MM.1S (cell line): ENCODE measurements at regions not wholly inside any gene's neighbourhood (a gene's known extent, or its start where the extent isn't known, plus 50 kb on each side); places are given as distances from the start of the nearest gene placed in this dataset.
"Not testable (repeated sequence)": the region's sequence is repeated elsewhere in the genome, so short reads cannot be mapped to it uniquely, and the experiment has no call there.

Experiments
- DNase-seq: peaks from one replicate; pipeline ENCODE4 v3.0.0-alpha.2; 2015
- H2AFZ ChIP-seq: fragments of 300-600 bp; sonication (generic); 2 replicates; pipeline ENCODE4 v1.6.0; 2016; ENCODE audit warnings: antibody characterized with exemption, low read length
- H3F3A ChIP-seq: fragments of 300-600 bp; sonication (generic); 2 replicates; pipeline ENCODE4 v1.6.1; 2016; ENCODE audit warnings: mild to moderate bottlenecking, antibody characterized with exemption, low read length, moderate library complexity, mixed read lengths; ENCODE audit not compliant: insufficient read depth
- H3K27ac ChIP-seq: fragments of 300-600 bp; sonication (generic); 2 replicates; pipeline ENCODE4 v1.5.1; 2016; ENCODE audit warnings: mild to moderate bottlenecking, low read length
- H3K27me3 ChIP-seq: fragments of 300-600 bp; sonication (generic); replicated peaks from 2 replicates; pipeline ENCODE4 v1.6.0; 2016; ENCODE audit warnings: low read length; ENCODE audit not compliant: insufficient read depth
- H3K36me3 ChIP-seq: fragments of 300-600 bp; sonication (generic); replicated peaks from 2 replicates; pipeline ENCODE4 v1.6.1; 2016; ENCODE audit warnings: mild to moderate bottlenecking, low read length, mixed read lengths; ENCODE audit not compliant: insufficient read depth
- H3K4me1 ChIP-seq: fragments of 300-600 bp; sonication (generic); 2 replicates; pipeline ENCODE4 v1.6.1; 2016; ENCODE audit warnings: low read length, mixed read lengths
- H3K4me2 ChIP-seq: fragments of 300-600 bp; sonication (generic); 2 replicates; pipeline ENCODE4 v1.6.0; 2016; ENCODE audit warnings: low read depth, low read length
- H3K4me3 ChIP-seq: fragments of 300-600 bp; sonication (generic); 2 replicates; pipeline ENCODE4 v1.5.1; 2016; ENCODE audit warnings: low read length, mixed read lengths
- H3K79me2 ChIP-seq: fragments of 300-600 bp; sonication (generic); 2 replicates; pipeline ENCODE4 v1.6.1; 2016; ENCODE audit warnings: mixed run types, low read length, mixed read lengths
- H3K9ac ChIP-seq: fragments of 300-600 bp; sonication (generic); 2 replicates; pipeline ENCODE4 v1.6.1; 2016; ENCODE audit warnings: low read length, mixed read lengths
- H3K9me2 ChIP-seq: fragments of 300-600 bp; sonication (generic); replicated peaks from 2 replicates; pipeline ENCODE4 v1.6.1; 2016; ENCODE audit warnings: mild to moderate bottlenecking, low read length, mixed read lengths; ENCODE audit not compliant: insufficient read depth
- H3K9me3 ChIP-seq: fragments of 300-600 bp; sonication (generic); replicated peaks from 2 replicates; pipeline ENCODE4 v1.6.1; 2016; ENCODE audit warnings: mild to moderate bottlenecking, low read length, mixed read lengths; ENCODE audit not compliant: insufficient read depth
- H4K20me1 ChIP-seq: fragments of 300-600 bp; sonication (generic); 2 replicates; pipeline ENCODE4 v1.6.1; 2016; ENCODE audit warnings: mild to moderate bottlenecking, low read length, moderate library complexity, mixed read lengths; ENCODE audit not compliant: insufficient read depth
- CTCF ChIP-seq: fragments of 300-600 bp; sonication (generic); IDR thresholded peaks from 2 replicates; pipeline ENCODE4 v1.5.1; 2016; ENCODE audit warnings: antibody characterized with exemption, low read length, mixed read lengths
- EZH2 ChIP-seq: fragments of 300-600 bp; sonication (generic); optimal IDR thresholded peaks from 2 replicates; pipeline ENCODE3; 2017; ENCODE audit warnings: low read depth, mild to moderate bottlenecking, antibody characterized with exemption, low read length, mixed read lengths
- EZH2phosphoT487 ChIP-seq: fragments of 300-600 bp; sonication (generic); IDR thresholded peaks from 2 replicates; pipeline ENCODE4 v1.6.1; 2018; ENCODE audit warnings: antibody characterized with exemption, low read length

GRCh38 chr10:78342827-78343653 is 309.4 kb downstream of the RPS24 start:
- H4K20me1 ChIP-seq = no peaks in the 10 kb centered on the region
- no peaks in the 10 kb centered on the region for H3K79me2 ChIP-seq
- H3K27me3 ChIP-seq = no peaks in the 10 kb centered on the region
- no peak overlapping the region for H3K9ac ChIP-seq
- H2AFZ ChIP-seq = no peak overlapping the region
- H3K4me2 ChIP-seq = no peak overlapping the region
- no peak overlapping the region for H3K27ac ChIP-seq
- no peak for DNase-seq
- H3K4me1 ChIP-seq = no peaks in the 10 kb centered on the region
- TF ChIP-seq EZH2 (no peak), EZH2phosphoT487 (no peak), CTCF (no peak)
- no peaks in the 10 kb centered on the region for H3K9me3 ChIP-seq
- H3F3A ChIP-seq = no peaks in the 10 kb centered on the region
- no peak overlapping the region for H3K4me3 ChIP-seq
- no peaks in the 10 kb centered on the region for H3K36me3 ChIP-seq
- no peaks in the 10 kb centered on the region for H3K9me2 ChIP-seq

GRCh38 chr10:78344257-78344656 is 310.6 kb downstream of the RPS24 start:
- H3K9me3 ChIP-seq, H3K9me2 ChIP-seq, H3K4me3 ChIP-seq, DNase-seq, H3K4me2 ChIP-seq, H2AFZ ChIP-seq, H3K36me3 ChIP-seq, H3K79me2 ChIP-seq, H3K4me1 ChIP-seq, H3K27ac ChIP-seq, H4K20me1 ChIP-seq, H3K9ac ChIP-seq, H3F3A ChIP-seq, H3K27me3 ChIP-seq: not testable (repeated sequence)

- not testable (repeated sequence) for H3F3A ChIP-seq, DNase-seq, H4K20me1 ChIP-seq, H3K4me1 ChIP-seq, H3K79me2 ChIP-seq, H3K9ac ChIP-seq, H3K4me3 ChIP-seq, H3K36me3 ChIP-seq, H3K9me3 ChIP-seq, H3K9me2 ChIP-seq, H2AFZ ChIP-seq, H3K4me2 ChIP-seq, H3K27ac ChIP-seq, H3K27me3 ChIP-seq
Measured at GRCh38 chr10:78345515-78345914, 311.9 kb downstream of the RPS24 start.

GRCh38 chr10:78346721-78347120 is 313.1 kb downstream of the RPS24 start:
- DNase-seq = no peak
- H3K79me2 ChIP-seq = no peaks in the 10 kb centered on the region
- H3F3A ChIP-seq = no peaks in the 10 kb centered on the region
- no peak overlapping the region for H2AFZ ChIP-seq
- H3K9me2 ChIP-seq = no peaks in the 10 kb centered on the region
- no peak overlapping the region for H3K27ac ChIP-seq
- no peak overlapping the region for H3K4me3 ChIP-seq
- H3K4me1 ChIP-seq = no peaks in the 10 kb centered on the region
- H3K27me3 ChIP-seq = no peaks in the 10 kb centered on the region
- H3K9me3 ChIP-seq = 0 out of 2 replicates have a peak, but pooled peaks cover 3% of the 10 kb centered on the region
- TF ChIP-seq EZH2 (no peak), CTCF (no peak), EZH2phosphoT487 (no peak)
- no peaks in the 10 kb centered on the region for H3K36me3 ChIP-seq
- no peak overlapping the region for H3K4me2 ChIP-seq
- no peak overlapping the region for H3K9ac ChIP-seq
- no peaks in the 10 kb centered on the region for H4K20me1 ChIP-seq
